CD4-positive, alpha-beta T cell (primary cell): ENCODE measurements at regions not wholly inside any gene's neighbourhood (a gene's known extent, or its start where the extent isn't known, plus 50 kb on each side); places are given as distances from the start of the nearest gene placed in this dataset.

Source experiments
- ATAC-seq: fragments of 200-7000 bp; cut with Tn5 transposase; one replicate; pipeline ENCODE4 v1.10.0; 2022; ENCODE audit warnings: mild to moderate bottlenecking; ENCODE audit not compliant: poor library complexity
- CTCF ChIA-PET: fragments of 350-600 bp; sonication (Branson Sonifier 250); formaldehyde crosslinking; loops from one replicate; lab custom pipeline; 2021; ENCODE audit warnings: antibody characterized with exemption, inconsistent platforms; lab: Charles Lee
- POLR2A ChIA-PET: fragments of 350-600 bp; sonication (Branson Sonifier 250); formaldehyde crosslinking; loops from one replicate; lab custom pipeline; 2021; ENCODE audit warnings: antibody characterized with exemption, inconsistent platforms; lab: Charles Lee
- DNase-seq, 14 experiments: peaks; one replicate each; pipeline ENCODE4 v3.0.0-alpha.2; 2013 to 2020; ENCODE audit warnings: mixed read lengths in 2 of 14
- H3K27ac ChIP-seq, 2 donors: one replicate each; pipeline versions ENCODE4 v1.5.1 to v1.7.0; 2013; ENCODE audit warnings: low read length in 2 of 2, low read depth in 1 of 2, mild to moderate bottlenecking in 1 of 2
- H3K27me3 ChIP-seq, 2 experiments: 1 replicate in 1 of 2; 2 replicates in 1 of 2; pipeline versions ENCODE4 v1.6.1 to v1.7.0; 2013; ENCODE audit warnings: low read length in 2 of 2, control low read depth in 1 of 2, mild to moderate bottlenecking in 1 of 2, moderate library complexity in 1 of 2; ENCODE audit not compliant: insufficient read depth in 2 of 2, control insufficient read depth in 1 of 2
- H3K36me3 ChIP-seq: one replicate; pipeline ENCODE4 v1.6.1; 2013; ENCODE audit warnings: low read length, control low read depth; ENCODE audit not compliant: insufficient read depth
- H3K4me1 ChIP-seq: one replicate; pipeline ENCODE4 v1.6.1; 2013; ENCODE audit warnings: low read length, control low read depth; ENCODE audit not compliant: insufficient read depth
- H3K4me3 ChIP-seq: one replicate; pipeline ENCODE4 v1.5.1; 2013; ENCODE audit warnings: mild to moderate bottlenecking, low read length, moderate library complexity
- H3K9me3 ChIP-seq, 2 experiments: 1 replicate in 1 of 2; 2 replicates in 1 of 2; pipeline versions ENCODE4 v1.6.1 to v1.7.0; 2013; ENCODE audit warnings: low read length in 2 of 2, mild to moderate bottlenecking in 2 of 2, control low read depth in 1 of 2, moderate library complexity in 1 of 2; ENCODE audit not compliant: control insufficient read depth in 1 of 2, insufficient read depth in 1 of 2
- H3K27ac Mint-ChIP-seq: one replicate; pipeline ENCODE4 v1.8.0; 2020; ENCODE audit warnings: mixed read lengths
- H3K27me3 Mint-ChIP-seq: one replicate; pipeline ENCODE4 v1.8.0; 2021; ENCODE audit warnings: mixed read lengths
- H3K36me3 Mint-ChIP-seq: one replicate; pipeline ENCODE4 v1.8.0; 2021; ENCODE audit warnings: low read depth, mixed read lengths
- H3K4me1 Mint-ChIP-seq: one replicate; pipeline ENCODE4 v1.8.0; 2021; ENCODE audit warnings: low read depth, mixed read lengths
- H3K4me3 Mint-ChIP-seq: one replicate; pipeline ENCODE4 v1.8.0; 2020; ENCODE audit warnings: mild to moderate bottlenecking, mixed read lengths
- H3K9me3 Mint-ChIP-seq: one replicate; pipeline ENCODE4 v1.8.0; 2020; ENCODE audit warnings: mixed read lengths
- CTCF ChIP-seq: fragments of 200-600 bp; IDR thresholded peaks from one replicate; pipeline ENCODE4 v1.8.0; 2022; ENCODE audit warnings: antibody characterized with exemption, mild to moderate bottlenecking
- intact Hi-C, 2 experiments: fragments of 100-400 bp; cut with DNase I in 1 of 2; cut with micrococcal nuclease in 1 of 2; formaldehyde crosslinking; loops; one replicate each; pipeline versions ENCODE4 v1.15.1 to v1.9.0; 2023 to 2025; cut with DNase I, micrococcal nuclease

DNA sequence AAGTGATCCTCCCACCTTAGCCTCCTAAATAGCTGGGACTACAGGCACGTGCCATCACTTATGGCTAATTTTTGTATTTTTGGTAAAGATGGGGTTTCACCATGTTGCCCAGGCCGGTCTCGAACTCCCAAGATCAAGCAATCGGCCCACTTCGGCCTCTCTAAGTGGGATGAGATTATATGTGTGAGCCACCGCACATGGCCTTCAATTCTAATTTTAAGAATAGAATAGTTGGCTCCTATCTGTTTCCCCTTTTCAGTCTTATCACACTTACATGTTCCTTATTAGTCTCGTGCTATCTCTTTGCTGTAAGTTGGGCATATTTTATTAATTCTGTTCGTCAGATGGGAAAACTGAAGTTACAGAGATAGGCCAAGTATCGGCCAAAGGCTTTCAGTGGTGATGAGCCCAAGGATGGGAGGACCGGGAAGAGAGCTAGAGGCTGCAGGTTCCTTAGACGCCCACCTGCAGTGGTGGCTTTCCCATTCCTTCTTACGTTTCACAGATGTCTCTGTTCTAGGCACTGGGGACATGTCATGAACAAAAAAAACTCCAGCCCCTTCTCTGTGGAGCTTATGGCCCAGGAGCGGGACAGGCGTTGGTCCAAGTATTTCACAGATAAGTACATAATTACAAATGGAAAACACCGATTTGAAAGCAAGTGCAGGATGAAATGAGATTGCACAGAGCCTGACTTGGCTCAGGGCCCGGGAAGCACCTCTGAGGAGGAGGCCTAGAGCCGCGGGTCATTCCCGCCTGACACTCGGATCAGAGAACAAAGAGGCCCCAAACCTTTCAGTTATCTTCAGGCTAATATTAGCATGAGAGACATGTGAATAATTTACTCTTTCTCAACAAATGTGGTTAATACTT lies 91.1 kb upstream of the KLF13 start:
- Mint-ChIP-seq H3K27ac (no peak overlapping the region), H3K36me3 (no peaks in the 10 kb centered on the region), H3K27me3 (no peaks in the 10 kb centered on the region), H3K4me3 (no peak overlapping the region), H3K9me3 (no peaks in the 10 kb centered on the region), H3K4me1 (peaks cover 37% of the 10 kb centered on the region)
- Histone ChIP-seq H3K4me1 (peaks cover 12% of the 10 kb centered on the region), H3K27me3 (no peaks in the 10 kb centered on the region), H3K9me3 (no peaks in the 10 kb centered on the region), H3K36me3 (no peaks in the 10 kb centered on the region), H3K4me3 (no peak overlapping the region), H3K27ac (no peak overlapping the region)
- intact Hi-C loops = no loop called here
- ChIA-PET POLR2A (no interaction called here), CTCF (no interaction called here)
- no peak for ATAC-seq
- no peak for TF ChIP-seq CTCF
- no peak for DNase-seq

DNA sequence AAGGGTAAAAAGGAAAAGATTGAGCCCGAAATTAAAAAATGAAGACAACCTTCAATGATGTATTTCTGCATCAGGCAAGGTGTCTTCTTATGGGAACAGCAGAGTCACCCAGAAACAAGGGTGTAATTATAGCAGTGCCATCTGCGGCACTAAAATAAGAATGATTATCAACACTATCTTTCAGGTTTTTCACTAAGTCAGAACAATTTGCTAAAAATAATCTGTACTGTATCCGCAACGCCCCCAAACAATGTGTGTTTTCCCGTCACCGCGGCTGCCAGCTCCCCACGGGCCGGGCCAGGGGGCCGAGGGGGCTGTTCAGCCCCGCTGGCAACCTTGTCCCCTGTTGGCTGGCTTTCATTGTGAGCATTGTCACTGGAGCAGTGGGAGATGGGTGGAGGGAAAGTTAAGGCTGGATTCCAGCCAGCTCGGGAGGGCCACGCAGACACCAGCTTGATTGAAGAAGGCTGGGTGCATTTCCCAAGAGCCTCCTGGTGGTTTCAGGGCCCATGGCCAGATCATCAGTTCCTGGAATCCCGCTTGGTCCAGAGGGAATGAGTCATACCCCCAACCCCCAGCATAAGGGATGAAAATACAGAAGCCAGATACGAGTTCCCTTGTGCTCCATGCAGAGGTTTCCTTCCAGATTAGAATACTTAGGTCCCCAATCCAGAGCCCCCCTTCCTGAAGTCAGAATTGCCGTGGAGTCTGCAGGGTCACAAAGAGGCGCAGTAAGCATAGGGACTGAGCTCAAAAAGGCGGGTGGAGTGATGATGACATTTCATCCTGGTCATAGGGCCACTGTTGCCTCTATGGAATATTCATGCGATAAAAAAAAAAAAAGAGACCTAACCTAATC lies 90.2 kb upstream of the KLF13 start:
- Histone ChIP-seq H3K27me3 (no peaks in the 10 kb centered on the region), H3K4me1 (peaks cover 18% of the 10 kb centered on the region), H3K27ac (no peak overlapping the region), H3K4me3 (no peak overlapping the region), H3K9me3 (no peaks in the 10 kb centered on the region), H3K36me3 (no peaks in the 10 kb centered on the region)
- H3K27me3 Mint-ChIP-seq = no peaks in the 10 kb centered on the region
- H3K36me3 Mint-ChIP-seq = no peaks in the 10 kb centered on the region
- POLR2A ChIA-PET = no interaction called here
- H3K4me1 Mint-ChIP-seq = peaks cover 43% of the 10 kb centered on the region
- no peak overlapping the region for H3K4me3 Mint-ChIP-seq
- ATAC-seq (no peak), DNase-seq (no peak)
- H3K9me3 Mint-ChIP-seq = no peaks in the 10 kb centered on the region
- CTCF ChIA-PET = no interaction called here
- intact Hi-C loops = no loop called here
- H3K27ac Mint-ChIP-seq = no peak overlapping the region
- no peak for TF ChIP-seq CTCF

DNA sequence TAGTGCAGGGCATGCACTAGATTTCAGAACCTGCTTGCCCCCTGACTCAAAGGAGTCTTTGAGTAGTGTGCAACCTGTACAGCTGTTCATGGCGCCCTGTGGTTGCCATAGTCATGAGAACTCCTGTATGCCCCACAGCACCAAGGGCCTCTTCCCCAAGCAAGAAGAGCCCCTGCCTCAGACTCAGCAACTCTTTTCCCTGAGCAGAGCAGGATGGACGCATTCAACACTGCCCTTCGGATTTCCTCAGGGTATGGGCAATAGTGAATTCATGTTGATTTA lies 89.7 kb upstream of the KLF13 start:
- H3K9me3 ChIP-seq = no peaks in the 10 kb centered on the region
- Mint-ChIP-seq H3K36me3 (no peaks in the 10 kb centered on the region), H3K4me3 (no peak overlapping the region), H3K4me1 (peaks cover 45% of the 10 kb centered on the region), H3K27ac (no peak overlapping the region), H3K9me3 (no peaks in the 10 kb centered on the region), H3K27me3 (no peaks in the 10 kb centered on the region)
- intact Hi-C loops = no loop called here
- H3K27ac ChIP-seq = no peak overlapping the region
- TF ChIP-seq CTCF = no peak
- no peak overlapping the region for H3K4me3 ChIP-seq
- CTCF ChIA-PET = no interaction called here
- H3K27me3 ChIP-seq = no peaks in the 10 kb centered on the region
- ATAC-seq (no peak), DNase-seq (no peak)
- POLR2A ChIA-PET = interaction anchor here (1.3 kb wide), 1 partner anchor 27 kb away, joined by 3 read pairs; no protein-coding TSS in a partner anchor
- no peaks in the 10 kb centered on the region for H3K36me3 ChIP-seq
- H3K4me1 ChIP-seq = peaks cover 24% of the 10 kb centered on the region
